CD1c-positive myeloid dendritic cell (primary cell): ENCODE measurements at regions not wholly inside any gene's neighbourhood (a gene's known extent, or its start where the extent isn't known, plus 50 kb on each side); places are given as distances from the start of the nearest gene placed in this dataset.
"Not testable (repeated sequence)": the region's sequence is repeated elsewhere in the genome, so short reads cannot be mapped to it uniquely, and the experiment has no call there.

ENCODE experiments used
- DNase-seq: peaks from one replicate; pipeline ENCODE4 v3.0.0-alpha.2; 2016; ENCODE audit errors: extremely low spot score

- no peak for DNase-seq
Measured at GRCh38 chr4:62543002-62543401, 1342.9 kb downstream of the ADGRL3 start.

- no peak for DNase-seq
Measured at GRCh38 chr4:62533573-62533972, 1333.4 kb downstream of the ADGRL3 start.

- no peak for DNase-seq
Measured at GRCh38 chr4:62531731-62532130, 1331.6 kb downstream of the ADGRL3 start.

GRCh38 chr4:62531264-62531663 lies 1331.1 kb downstream of the ADGRL3 start:
- no peak for DNase-seq

GRCh38 chr4:62528874-62529273 lies 1328.7 kb downstream of the ADGRL3 start:
- DNase-seq, result no peak

- DNase-seq, result no peak
Measured at GRCh38 chr4:62526671-62527070, 1326.5 kb downstream of the ADGRL3 start.

GRCh38 chr4:62523256-62523655 lies 1323.1 kb downstream of the ADGRL3 start:
- DNase-seq, result no peak

- no peak for DNase-seq
Measured at GRCh38 chr4:62522273-62522672, 1322.1 kb downstream of the ADGRL3 start.

GRCh38 chr4:62517716-62518115 lies 1317.6 kb downstream of the ADGRL3 start:
- peak; percentile 3 for DNase-seq

GRCh38 chr4:62513306-62513705 lies 1313.2 kb downstream of the ADGRL3 start:
- peak; percentile 19 for DNase-seq

GRCh38 chr4:62512271-62512670 lies 1312.1 kb downstream of the ADGRL3 start:
- no peak for DNase-seq

GRCh38 chr4:62510228-62510627 lies 1310.1 kb downstream of the ADGRL3 start:
- no peak for DNase-seq

GRCh38 chr4:62500296-62500695 lies 1300.2 kb downstream of the ADGRL3 start:
- no peak for DNase-seq

GRCh38 chr4:62495032-62495431 lies 1294.9 kb downstream of the ADGRL3 start:
- no peak for DNase-seq

GRCh38 chr4:62491756-62492155 lies 1291.6 kb downstream of the ADGRL3 start:
- DNase-seq, result not testable (repeated sequence)

- DNase-seq, result no peak
Measured at GRCh38 chr4:62490635-62491034, 1290.5 kb downstream of the ADGRL3 start.

- DNase-seq, result no peak
Measured at GRCh38 chr4:62487016-62487415, 1286.9 kb downstream of the ADGRL3 start.

- no peak for DNase-seq
Measured at GRCh38 chr4:62484357-62484756, 1284.2 kb downstream of the ADGRL3 start.

- no peak for DNase-seq
Measured at GRCh38 chr4:62482355-62482754, 1282.2 kb downstream of the ADGRL3 start.

- DNase-seq, result no peak
Measured at GRCh38 chr4:62475596-62475995, 1275.5 kb downstream of the ADGRL3 start.

- DNase-seq, result no peak
Measured at GRCh38 chr4:62474802-62475201, 1274.7 kb downstream of the ADGRL3 start.

GRCh38 chr4:62471021-62471420 lies 1270.9 kb downstream of the ADGRL3 start:
- no peak for DNase-seq

- DNase-seq, result no peak
Measured at GRCh38 chr4:62470421-62470983, 1270.4 kb downstream of the ADGRL3 start.

GRCh38 chr4:62470020-62470419 lies 1269.9 kb downstream of the ADGRL3 start:
- no peak for DNase-seq
